Cardiac fibroblast (primary cell): ENCODE measurements at regions not wholly inside any gene's neighbourhood (a gene's known extent, or its start where the extent isn't known, plus 50 kb on each side); places are given as distances from the start of the nearest gene placed in this dataset.

ENCODE experiments used
- DNase-seq, 2 donors: peaks; one replicate each; pipeline versions ENCODE4 v3.0.0 to v3.0.0-alpha.2; 2010; ENCODE audit warnings: low read depth in 2 of 2
- H3K4me3 ChIP-seq, 2 donors: replicated peaks in 1 of 2; 1 replicate in 1 of 2; 2 replicates in 1 of 2; pipeline ENCODE4 v1.5.1; 2011; ENCODE audit warnings: low read depth in 2 of 2, low read length in 2 of 2, mild to moderate bottlenecking in 2 of 2, moderate library complexity in 1 of 2
- CTCF ChIP-seq: IDR thresholded peaks from one replicate; pipeline ENCODE4 v1.5.1; 2011; ENCODE audit warnings: low read depth, mild to moderate bottlenecking, low read length, inconsistent platforms

- DNase-seq, result peak; percentile 13 to 37
These were observed 101.1 kb upstream of the THRB start for GRCh38 chr3:24595796-24596195.

GRCh38 chr3:24596626-24597025, 102.0 kb upstream of the THRB start:
- TF ChIP-seq CTCF, result no peak
- no peak for DNase-seq
- H3K4me3 ChIP-seq, result no peak overlapping the region

More at GRCh38 chr3:24595796-24596195, 101.1 kb upstream of the THRB start:
- TF ChIP-seq CTCF, result no peak
- no peak overlapping the region for H3K4me3 ChIP-seq

- no peak for TF ChIP-seq CTCF
- no peak overlapping the region for H3K4me3 ChIP-seq
- peak; percentile 40 to 52 for DNase-seq
These were observed 104.2 kb upstream of the THRB start for GRCh38 chr3:24598695-24599470.

GRCh38 chr3:24601066-24601939, 106.7 kb upstream of the THRB start:
- no peak for DNase-seq
- TF ChIP-seq CTCF, result no peak
- H3K4me3 ChIP-seq, result no peak overlapping the region

- no peak for TF ChIP-seq CTCF
- no peak for DNase-seq
- no peak overlapping the region for H3K4me3 ChIP-seq
These were observed 109.6 kb upstream of the THRB start for GRCh38 chr3:24604215-24604614.

- no peak overlapping the region for H3K4me3 ChIP-seq
- no peak for DNase-seq
- TF ChIP-seq CTCF, result no peak
These were observed 110.9 kb upstream of the THRB start for GRCh38 chr3:24605511-24606028.
